Cardiac septum (tissue), 1 donor: ENCODE measurements at regions not wholly inside any gene's neighbourhood (a gene's known extent, or its start where the extent isn't known, plus 50 kb on each side); places are given as distances from the start of the nearest gene placed in this dataset.

ENCODE experiments used
- DNase-seq: peaks from one replicate; pipeline ENCODE4 v3.0.0-alpha.2; 2020; ENCODE audit warnings: low spot score
- intact Hi-C: fragments of 100-400 bp; cut with DNase I; formaldehyde crosslinking; loops from one replicate; pipeline ENCODE4 v1.14.0; 2022
- donor health status: DM: no; HTN: no; CAD: no.

DNA sequence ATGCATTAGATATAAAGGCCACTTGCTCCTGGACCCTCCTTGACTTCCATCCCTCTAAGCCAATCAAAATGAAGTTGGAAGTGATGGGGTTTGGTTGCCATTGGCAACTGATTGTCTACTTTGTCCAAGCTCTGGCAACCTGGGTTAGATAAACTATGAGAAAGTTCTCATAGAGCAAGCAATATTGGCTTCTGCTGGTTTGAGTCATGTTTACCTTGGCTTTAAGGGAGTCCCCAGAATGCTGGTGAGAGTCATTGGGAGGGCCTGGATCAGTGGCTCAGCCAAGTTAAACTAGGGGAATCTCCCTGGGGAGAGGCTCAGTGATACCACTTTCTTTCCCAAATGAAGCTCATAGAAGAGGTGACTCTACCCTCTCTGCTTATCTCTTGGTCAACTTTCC, 176.3 kb upstream of the ROPN1 start:
- intact Hi-C loops = no loop called here
- DNase-seq = no peak

- DNase-seq = no peak
- intact Hi-C loops = no loop called here
Observed at GRCh38 chr3:124172283-124172682, 180.4 kb upstream of the ROPN1 start.

DNA sequence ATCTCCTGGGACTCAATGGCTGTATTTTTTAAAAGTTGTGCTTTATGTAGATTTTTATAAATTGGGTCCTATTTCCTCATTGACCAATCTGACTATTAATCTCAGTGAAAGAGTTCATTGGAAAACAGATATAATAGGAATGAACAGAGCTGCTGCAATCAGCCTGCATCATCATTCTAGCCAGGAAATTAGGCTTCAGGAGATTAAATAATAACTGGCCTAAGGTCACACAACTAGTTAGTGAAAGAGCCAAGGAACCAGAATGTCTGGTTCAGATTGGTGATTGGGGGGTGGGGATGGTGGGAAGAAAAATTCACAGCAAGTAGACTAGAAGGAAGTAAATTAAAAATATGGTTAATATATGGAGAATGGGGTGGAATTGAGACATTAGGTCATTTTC, 180.9 kb upstream of the ROPN1 start:
- intact Hi-C loops = no loop called here
- DNase-seq = no peak

DNA sequence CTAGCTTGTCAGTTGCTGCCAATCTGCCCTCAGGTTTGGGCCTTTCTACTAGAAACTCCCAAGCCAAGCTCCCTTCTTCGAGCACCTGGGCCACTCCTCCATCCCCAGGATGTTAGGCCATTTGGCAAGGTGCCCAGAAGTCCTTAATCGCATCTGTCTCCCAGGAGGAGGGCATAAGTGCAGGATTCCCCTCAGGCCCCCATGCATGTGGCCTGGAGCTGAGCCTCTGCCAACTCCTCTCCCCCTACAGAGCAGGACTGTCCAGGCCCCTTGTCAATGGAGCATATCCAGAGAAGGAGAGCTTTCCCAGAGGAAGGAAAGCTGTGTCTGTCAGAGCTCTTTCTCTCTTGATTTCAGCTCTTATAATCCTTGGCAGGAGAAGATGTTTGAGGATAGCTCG, 182.6 kb upstream of the ROPN1 start:
- DNase-seq = no peak
- intact Hi-C loops = no loop called here

DNA sequence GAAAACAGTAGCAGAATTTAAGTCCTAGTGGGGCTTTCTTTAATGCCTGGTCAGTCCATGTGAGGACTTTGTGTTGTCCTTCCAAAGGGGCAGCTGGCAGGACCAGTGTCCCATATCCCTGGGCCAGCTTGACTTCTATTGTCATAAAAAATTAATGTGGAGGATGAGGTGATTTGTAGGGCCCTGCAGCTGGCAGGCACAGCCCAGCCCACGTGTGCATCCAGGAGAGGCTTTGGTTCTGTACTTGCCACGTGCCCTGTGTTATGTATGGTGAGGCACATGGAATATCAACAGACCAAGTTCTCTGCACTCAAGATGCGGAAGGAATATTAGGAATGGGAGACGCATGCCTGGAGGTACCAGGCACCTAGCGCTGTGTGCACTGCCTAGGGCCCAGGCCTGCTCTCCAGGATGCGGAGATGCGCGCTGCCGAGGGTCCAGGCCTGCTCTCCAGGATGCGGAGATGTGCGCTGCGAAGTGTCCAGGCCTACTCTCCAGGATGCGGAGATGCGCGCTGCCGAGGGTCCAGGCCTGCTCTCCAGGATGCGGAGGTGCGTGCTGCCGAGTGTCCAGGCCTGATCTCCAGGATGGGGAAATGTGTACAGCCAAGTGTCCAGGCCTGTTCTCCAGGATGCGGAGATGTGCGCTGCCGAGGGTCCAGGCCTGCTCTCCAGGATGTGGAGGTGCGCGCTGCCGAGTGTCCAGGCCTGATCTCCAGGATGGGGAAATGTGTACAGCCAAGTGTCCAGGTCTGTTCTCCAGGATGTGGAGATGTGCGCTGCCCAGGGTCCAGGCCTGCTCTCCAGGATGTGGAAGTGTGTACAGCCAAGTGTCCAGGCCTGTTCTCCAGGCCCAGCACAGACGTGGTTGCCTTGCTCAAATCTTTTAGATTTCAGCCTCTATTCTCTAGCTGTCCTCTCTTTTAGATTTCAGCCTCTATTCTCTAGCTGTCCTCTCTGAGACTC, 183.3 kb upstream of the ROPN1 start:
- DNase-seq = no peak
- intact Hi-C loops = no loop called here

GRCh38 chr3:124177071-124177470, 185.1 kb upstream of the ROPN1 start:
- intact Hi-C loops = no loop called here
- DNase-seq = peak; percentile 24

DNA sequence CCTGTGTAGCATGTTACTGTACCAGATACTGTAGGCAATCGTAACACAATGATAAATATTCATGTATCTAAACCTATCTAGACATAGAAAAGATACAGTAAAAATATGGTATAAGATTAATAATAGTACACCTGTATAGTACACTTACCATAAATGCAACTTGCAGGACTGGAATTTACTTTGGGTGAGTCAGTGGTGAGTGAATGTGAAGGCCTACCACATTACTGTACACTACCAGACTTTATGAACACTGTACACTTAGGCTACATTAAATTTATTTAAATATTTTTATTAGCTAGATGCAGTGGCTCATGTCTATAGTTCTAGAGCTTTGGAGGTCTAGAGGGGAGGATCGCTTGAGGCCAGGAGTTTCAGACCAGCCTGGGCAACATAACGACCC, 186.6 kb upstream of the ROPN1 start:
- intact Hi-C loops = no loop called here
- no peak for DNase-seq

DNA sequence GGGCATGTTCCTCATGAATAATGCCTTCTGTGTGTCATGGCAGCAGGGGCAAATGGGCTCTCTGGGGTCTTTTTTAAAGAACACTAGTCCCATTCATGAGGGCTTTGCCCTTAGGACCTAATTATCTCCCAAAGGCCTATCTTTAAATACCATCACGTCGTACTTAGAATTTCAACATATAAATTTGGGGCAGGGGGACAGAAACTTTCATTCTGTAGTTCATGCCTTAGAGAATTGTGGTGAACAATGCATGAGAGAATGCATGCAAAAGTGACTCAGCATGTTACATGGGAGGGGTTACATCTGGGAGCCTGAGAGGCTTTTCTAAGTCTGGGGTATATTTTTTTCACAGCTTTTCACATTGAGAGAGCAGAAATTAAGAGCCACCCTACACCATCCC, 208.5 kb upstream of the ROPN1 start:
- intact Hi-C loops = loop anchor here (5.0 kb wide), 1 partner anchor 72 kb away; no protein-coding TSS in a partner anchor
- no peak for DNase-seq

- no peak for DNase-seq
- intact Hi-C loops = loop anchor here (5.0 kb wide), 1 partner anchor 71 kb away; no protein-coding TSS in a partner anchor
Observed at GRCh38 chr3:124201226-124201625, 209.3 kb upstream of the ROPN1 start.

DNA sequence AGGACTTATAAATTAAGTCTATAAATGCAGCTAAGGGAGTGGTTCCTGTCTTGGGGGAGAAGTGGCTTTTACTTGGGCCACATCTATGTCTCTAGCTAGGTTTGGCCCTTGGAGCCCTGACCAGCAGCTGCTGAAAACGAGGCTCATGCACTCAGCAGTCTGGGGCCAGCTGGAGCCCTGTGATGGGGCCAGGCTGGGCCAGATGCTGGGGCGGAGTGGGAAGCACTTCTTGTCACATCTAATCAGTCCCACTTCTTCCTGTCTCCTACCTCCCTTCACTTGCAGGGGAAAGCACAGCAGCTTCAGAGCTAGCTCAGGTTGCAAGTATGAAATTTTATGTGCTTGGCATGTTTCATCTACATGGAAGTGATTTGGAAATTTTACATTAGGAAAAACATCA, 209.9 kb upstream of the ROPN1 start:
- DNase-seq = no peak
- intact Hi-C loops = loop anchor here (5.0 kb wide), 1 partner anchor 71 kb away; no protein-coding TSS in a partner anchor

GRCh38 chr3:124202754-124203153, 210.8 kb upstream of the ROPN1 start:
- intact Hi-C loops = loop anchor here (5.0 kb wide), 1 partner anchor 70 kb away; no protein-coding TSS in a partner anchor
- DNase-seq = peak; percentile 77

DNA sequence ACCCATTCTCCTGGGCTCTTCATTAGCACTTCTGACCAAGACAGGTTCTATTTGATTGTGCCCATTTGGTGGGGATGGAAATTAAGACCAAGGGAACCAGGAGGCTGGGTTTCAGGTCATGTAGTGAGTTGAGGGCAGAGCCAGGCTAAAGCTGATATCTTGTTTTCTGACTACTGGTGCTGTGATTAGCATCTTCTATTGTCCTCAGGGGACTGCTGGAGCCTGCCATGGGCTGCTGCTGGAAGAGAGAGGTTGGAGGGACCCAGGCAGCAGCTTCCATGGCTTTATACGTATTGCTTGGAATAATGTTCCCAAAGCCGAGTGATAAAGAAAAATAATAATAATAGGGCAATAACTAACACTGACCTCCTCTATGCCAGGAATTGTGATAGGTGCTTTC, 211.4 kb upstream of the ROPN1 start:
- intact Hi-C loops = loop anchor here (5.0 kb wide), 1 partner anchor 69 kb away; no protein-coding TSS in a partner anchor
- no peak for DNase-seq

DNA sequence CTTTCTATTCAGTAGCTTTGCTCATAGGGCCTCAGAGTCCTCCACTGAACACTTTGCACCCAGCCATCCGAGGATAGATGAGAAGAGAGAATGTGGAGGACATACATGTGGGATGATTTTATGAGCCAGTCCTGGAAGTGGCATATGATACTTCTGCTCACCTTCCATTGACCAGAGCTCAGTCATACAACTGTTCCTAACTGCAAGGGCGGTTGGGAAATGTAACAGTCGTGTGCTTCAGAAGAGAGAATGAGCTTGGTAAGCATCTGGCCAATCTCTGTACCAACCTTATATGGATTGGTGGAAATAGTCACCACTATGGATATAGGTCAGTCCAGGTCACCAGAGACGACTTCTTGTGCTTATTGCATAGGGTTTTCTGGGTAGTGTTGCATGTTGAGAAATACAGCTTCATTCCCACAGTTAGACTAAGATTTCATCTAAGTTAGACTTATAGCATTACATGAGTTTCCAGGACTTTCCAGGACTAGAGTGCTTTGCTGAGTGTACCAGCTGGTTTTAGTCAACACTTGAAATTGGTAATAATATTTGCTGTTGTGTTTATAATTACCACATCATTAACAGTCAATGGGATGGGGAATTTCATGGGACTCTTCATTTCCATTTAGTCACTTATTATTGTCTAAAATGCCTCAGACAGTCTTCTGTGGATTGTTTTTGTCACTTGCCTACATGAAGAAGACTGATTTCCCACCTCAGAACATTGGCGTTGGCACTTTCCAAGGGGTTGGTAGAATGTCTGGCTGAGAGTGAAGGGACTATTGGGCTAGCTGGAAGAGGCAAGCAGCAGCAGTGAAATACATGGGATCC, 214.5 kb upstream of the ROPN1 start:
- DNase-seq = no peak
- intact Hi-C loops = no loop called here

DNA sequence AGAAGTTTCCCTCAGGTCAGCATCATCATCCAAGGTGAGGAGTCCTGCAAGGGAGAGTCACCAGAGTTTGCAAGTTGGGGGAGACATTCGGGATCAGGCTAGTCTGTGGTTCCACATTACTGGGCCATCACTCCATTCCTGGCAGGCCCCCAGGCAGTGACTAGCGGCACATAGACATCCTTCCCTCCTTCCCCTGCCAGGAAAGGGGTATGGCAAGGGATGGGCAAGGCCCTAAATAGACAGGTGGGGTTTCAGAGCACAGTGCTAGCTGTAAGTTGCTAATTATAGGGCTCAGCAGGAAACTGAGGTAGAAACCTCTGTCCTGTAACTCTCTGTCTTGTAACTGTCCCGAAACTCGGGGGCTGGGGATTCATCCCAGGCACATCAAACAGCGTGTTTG, 215.2 kb upstream of the ROPN1 start:
- intact Hi-C loops = no loop called here

DNA sequence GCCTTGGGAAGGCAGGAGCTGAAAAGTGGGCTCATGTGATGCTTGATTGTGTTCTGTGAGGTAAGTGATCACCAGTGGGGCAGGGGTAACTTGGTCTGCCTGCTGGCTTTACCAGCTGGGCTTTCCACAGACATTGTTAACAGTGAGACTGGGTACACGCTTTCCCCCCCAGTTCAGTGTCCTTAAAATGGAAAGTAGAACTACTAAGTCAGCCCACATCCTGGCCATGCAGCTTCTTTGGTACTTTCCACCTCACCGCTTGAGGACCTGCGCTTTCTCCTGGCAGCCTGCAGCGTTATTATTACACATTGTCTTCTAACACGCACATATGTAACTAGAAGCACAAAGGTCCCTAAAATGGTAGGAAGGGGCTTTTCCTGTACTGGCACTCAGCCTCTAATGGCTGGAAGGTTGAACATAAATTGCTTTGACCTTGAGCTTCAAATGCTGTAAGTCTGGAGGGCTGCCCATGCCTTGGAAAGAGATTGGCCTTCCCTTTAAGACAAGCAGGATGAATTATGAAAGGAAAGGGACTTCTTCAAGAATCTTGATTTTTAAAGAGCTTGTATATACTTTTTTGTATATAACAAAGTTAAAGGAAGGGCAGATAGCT, 216.1 kb upstream of the ROPN1 start:
- DNase-seq = no peak
- intact Hi-C loops = no loop called here

More for the DNA sequence above, 215.2 kb upstream of the ROPN1 start:
- no peak for DNase-seq

GRCh38 chr3:124209426-124209825, 217.5 kb upstream of the ROPN1 start:
- no peak for DNase-seq
- intact Hi-C loops = no loop called here

DNA sequence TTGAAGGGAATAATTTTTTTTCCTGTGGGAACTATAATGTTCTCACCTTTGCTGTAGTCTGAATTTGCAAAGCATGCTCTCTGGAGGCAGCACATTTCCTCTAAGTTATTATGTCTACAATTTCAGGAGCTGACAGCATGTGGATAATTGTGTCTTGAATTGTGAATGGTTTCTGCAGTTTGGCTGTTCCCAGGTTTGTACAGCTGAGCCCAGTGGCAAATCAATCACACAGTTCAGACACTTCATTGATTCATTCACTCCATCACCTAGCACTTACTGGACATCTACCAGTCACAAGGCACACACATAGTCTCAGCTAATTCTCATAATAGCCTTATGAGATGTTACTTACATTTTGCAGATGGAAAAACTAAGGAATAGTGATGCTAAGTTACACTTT, 219.0 kb upstream of the ROPN1 start:
- intact Hi-C loops = no loop called here
- DNase-seq = no peak

- DNase-seq = no peak
- intact Hi-C loops = no loop called here
Observed at GRCh38 chr3:124213641-124214040, 221.7 kb upstream of the ROPN1 start.

DNA sequence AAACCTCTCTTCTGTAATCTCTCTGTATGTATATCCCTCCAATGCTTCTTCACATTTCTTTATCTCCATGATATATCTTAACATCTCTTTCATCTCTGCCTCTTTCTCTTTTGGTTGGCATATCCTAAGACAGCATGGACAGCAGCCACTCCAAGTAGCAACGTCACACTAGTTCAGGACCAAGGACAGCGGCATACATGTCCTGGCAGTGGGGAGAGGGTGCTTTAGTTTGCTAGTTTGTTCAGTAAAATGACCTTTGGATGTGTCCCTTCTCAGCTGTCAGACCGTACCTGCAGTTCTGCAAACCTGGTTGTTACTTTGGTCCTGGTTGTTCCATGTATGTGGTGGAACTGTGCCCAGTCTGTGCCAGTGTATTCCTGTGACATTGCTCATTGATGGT, 225.6 kb upstream of the ROPN1 start:
- DNase-seq = no peak
- intact Hi-C loops = no loop called here

- intact Hi-C loops = no loop called here
- DNase-seq = no peak
Observed at GRCh38 chr3:124221422-124221821, 229.5 kb upstream of the ROPN1 start.
